K562 (cell line): ENCODE measurements at regions not wholly inside any gene's neighbourhood (a gene's known extent, or its start where the extent isn't known, plus 50 kb on each side); places are given as distances from the start of the nearest gene placed in this dataset.
"Not testable (repeated sequence)": the region's sequence is repeated elsewhere in the genome, so short reads cannot be mapped to it uniquely, and the experiment has no call there.

Source experiments
- BACH1 ChIP-seq: fragments of 200-800 bp; sonication (Bioruptor generic); IDR thresholded peaks from 2 replicates; pipeline ENCODE4 v1.6.1; 2016; ENCODE audit warnings: missing genetic modification characterization, missing compliant biosample characterization
- CBFA2T2 ChIP-seq: fragments of 450-650 bp; conservative IDR thresholded peaks from 2 replicates; pipeline ENCODE4 v1.6.1; 2017; ENCODE audit warnings: mild to moderate bottlenecking
- HMG20A ChIP-seq: fragments of 450-650 bp; formaldehyde crosslinking; conservative IDR thresholded peaks from 2 replicates; pipeline ENCODE4 v1.4.0; 2020; ENCODE audit warnings: mild to moderate bottlenecking, mixed read lengths
- RBM17 ChIP-seq: fragments of 200-400 bp; formaldehyde crosslinking; IDR thresholded peaks from 2 replicates; pipeline ENCODE4 v1.6.1; 2017; ENCODE audit warnings: low read depth, mild to moderate bottlenecking, low read length, borderline replicate concordance
- TF ChIP-seq, protein P1 (sequence below), 3 experiments: IDR thresholded peaks in 2 of 3; conservative IDR thresholded peaks in 1 of 3; 2 replicates each; pipeline ENCODE4 v1.5.1; 2011 to 2012; ENCODE audit warnings: low read length in 3 of 3, mild to moderate bottlenecking in 3 of 3, control low read depth in 2 of 3, improper control_type of control experiment in 1 of 3, inconsistent platforms in 1 of 3, low read depth in 1 of 3, mixed read lengths in 1 of 3, moderate library complexity in 1 of 3; ENCODE audit not compliant: insufficient read depth in 2 of 3

DNA sequence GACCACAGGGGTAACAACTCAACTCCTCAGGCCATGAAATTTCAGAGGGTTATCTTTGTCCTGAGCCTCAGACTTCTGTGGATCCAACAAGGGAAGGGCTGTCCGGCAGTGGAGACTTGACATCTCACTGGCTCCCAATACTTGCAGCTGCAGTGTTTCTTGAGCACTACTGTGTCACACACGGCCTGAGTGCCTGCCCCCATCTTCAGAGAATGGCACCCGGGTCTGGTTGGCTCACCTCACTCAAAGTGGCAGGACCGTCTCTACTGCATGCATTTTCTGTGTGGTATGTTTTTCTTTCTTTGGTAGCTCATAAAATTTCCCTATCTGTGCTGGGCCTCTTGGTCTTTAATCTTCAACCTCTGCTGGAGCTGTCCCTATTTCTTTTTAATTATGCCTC, 193.2 kb upstream of the PLGLB2 start:
- TF ChIP-seq RBM17; HMG20A (CRISPR knock-in tag); CBFA2T2; BACH1 (tag): not testable (repeated sequence)
- TF ChIP-seq, protein P1, sequence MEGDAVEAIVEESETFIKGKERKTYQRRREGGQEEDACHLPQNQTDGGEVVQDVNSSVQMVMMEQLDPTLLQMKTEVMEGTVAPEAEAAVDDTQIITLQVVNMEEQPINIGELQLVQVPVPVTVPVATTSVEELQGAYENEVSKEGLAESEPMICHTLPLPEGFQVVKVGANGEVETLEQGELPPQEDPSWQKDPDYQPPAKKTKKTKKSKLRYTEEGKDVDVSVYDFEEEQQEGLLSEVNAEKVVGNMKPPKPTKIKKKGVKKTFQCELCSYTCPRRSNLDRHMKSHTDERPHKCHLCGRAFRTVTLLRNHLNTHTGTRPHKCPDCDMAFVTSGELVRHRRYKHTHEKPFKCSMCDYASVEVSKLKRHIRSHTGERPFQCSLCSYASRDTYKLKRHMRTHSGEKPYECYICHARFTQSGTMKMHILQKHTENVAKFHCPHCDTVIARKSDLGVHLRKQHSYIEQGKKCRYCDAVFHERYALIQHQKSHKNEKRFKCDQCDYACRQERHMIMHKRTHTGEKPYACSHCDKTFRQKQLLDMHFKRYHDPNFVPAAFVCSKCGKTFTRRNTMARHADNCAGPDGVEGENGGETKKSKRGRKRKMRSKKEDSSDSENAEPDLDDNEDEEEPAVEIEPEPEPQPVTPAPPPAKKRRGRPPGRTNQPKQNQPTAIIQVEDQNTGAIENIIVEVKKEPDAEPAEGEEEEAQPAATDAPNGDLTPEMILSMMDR (IDR thresholded peaks at IDR 0.05 in 2 of 3, conservative IDR thresholded peaks at IDR 0.05 in 1 of 3; ENCODE audit: insufficient read depth in 2 of 3, low read depth in 1 of 3, low read length in 3 of 3): not testable (repeated sequence)
